ENCODE measurements at regions not wholly inside any gene's neighbourhood (a gene's known extent, or its start where the extent isn't known, plus 50 kb on each side); places are given as distances from the start of the nearest gene placed in this dataset.

DNA sequence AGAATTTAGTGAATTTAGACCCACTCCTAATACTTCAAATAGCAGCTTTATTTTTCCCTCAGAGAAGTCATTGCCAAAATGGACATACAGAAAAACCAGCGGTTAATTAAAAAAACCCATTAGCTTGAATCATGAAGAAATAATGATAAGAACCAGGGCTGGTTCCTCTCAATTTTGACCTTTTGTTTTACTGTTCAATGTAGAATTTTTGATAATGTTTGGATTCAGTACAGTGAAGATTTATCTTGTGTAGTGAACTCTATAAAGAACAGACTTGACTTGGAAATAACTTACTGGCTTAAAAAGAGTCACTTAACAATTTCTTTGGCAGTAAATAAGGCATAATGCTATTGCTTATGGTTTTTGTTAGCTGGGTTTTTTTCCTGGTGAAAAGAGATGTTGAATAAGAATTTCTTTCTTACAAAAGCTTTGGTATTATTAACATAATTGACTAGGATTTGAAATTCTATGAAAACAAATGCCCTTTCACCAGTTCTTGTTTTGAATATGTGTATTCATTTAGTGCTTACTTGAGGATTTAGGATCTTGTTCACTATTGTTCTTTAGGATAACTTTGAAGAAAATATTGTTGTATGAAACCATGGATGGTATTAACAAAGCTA lies 73.4 kb upstream of the ITPRID2 start:
- DNase-seq = no peak
- no peak for TF ChIP-seq CTCF (IDR thresholded peaks at IDR 0.05; ENCODE audit: low read depth, low read length)

GRCh38 chr2:181818840-181819239 lies 72.7 kb upstream of the ITPRID2 start:
- H3K36me3 ChIP-seq = no peaks in the 10 kb centered on the region
- no peaks in the 10 kb centered on the region for H3K27me3 ChIP-seq (ENCODE audit: insufficient read depth, low read depth, severe bottlenecking)
- DNase-seq = no peak
- no peak for TF ChIP-seq CTCF (IDR thresholded peaks at IDR 0.05; ENCODE audit: low read depth, low read length)
- no peak overlapping the region for H3K4me3 ChIP-seq (ENCODE audit: low read depth, low read length)
- no peaks in the 10 kb centered on the region for H3K9me3 ChIP-seq (ENCODE audit: severe bottlenecking)
- no peak overlapping the region for H3K27ac ChIP-seq

More for the DNA sequence above, 73.4 kb upstream of the ITPRID2 start:
- Histone ChIP-seq H3K4me3 (ENCODE audit: low read depth, low read length) (no peak overlapping the region), H3K9me3 (ENCODE audit: severe bottlenecking) (no peaks in the 10 kb centered on the region), H3K27ac (no peak overlapping the region), H3K36me3 (no peaks in the 10 kb centered on the region), H3K27me3 (ENCODE audit: insufficient read depth, low read depth, severe bottlenecking) (no peaks in the 10 kb centered on the region)

DNA sequence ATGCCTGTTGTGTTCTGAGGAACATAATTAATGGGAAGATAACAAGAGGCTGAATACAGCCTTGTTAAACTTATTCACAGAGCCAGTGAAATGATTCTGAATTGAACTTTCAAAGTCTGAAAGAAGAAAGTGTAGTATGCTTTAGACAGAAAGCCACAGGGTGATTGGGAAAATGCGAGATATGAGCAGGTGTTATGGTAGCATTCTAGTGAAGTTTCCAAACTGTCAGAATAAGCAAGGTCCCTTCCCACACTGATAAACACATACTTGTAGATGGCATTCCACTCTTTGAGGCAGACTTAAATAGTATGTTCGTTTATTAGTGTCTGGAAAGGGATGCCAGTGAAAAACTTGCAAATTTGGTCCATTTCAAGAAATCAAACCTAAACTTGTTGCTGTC lies 70.5 kb upstream of the ITPRID2 start:
- Histone ChIP-seq H3K27ac (no peak overlapping the region), H3K4me3 (ENCODE audit: low read depth, low read length) (no peak overlapping the region), H3K36me3 (no peaks in the 10 kb centered on the region), H3K27me3 (ENCODE audit: insufficient read depth, low read depth, severe bottlenecking) (no peaks in the 10 kb centered on the region), H3K9me3 (ENCODE audit: severe bottlenecking) (no peaks in the 10 kb centered on the region)
- TF ChIP-seq CTCF (IDR thresholded peaks at IDR 0.05; ENCODE audit: low read depth, low read length) = no peak
- DNase-seq = no peak

DNA sequence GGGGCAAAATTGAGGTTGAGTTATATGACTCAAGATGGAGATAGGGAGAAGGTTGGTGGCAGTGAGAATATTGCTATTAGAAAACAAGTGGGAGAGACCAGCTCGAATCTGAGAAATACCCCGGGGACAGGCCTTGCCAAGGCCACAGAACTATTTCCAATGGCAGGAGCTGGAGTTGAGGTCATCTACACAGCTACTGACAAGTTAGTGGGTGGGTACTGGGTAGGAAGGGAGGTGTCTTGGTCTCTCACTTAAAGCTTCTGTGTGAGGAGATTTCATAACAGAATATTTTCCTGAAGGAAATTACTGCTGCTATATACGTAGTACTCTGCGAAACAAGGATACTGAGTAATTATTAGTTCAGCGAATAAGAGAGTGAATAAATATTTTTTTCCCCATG lies 69.4 kb upstream of the ITPRID2 start:
- Histone ChIP-seq H3K27ac (no peak overlapping the region), H3K9me3 (ENCODE audit: severe bottlenecking) (no peaks in the 10 kb centered on the region), H3K4me3 (ENCODE audit: low read depth, low read length) (no peak overlapping the region), H3K36me3 (no peaks in the 10 kb centered on the region), H3K27me3 (ENCODE audit: insufficient read depth, low read depth, severe bottlenecking) (no peaks in the 10 kb centered on the region)
- no peak for TF ChIP-seq CTCF (IDR thresholded peaks at IDR 0.05; ENCODE audit: low read depth, low read length)
- DNase-seq = no peak

- no peaks in the 10 kb centered on the region for H3K27me3 ChIP-seq (ENCODE audit: insufficient read depth, low read depth, severe bottlenecking)
- H3K4me3 ChIP-seq (ENCODE audit: low read depth, low read length) = no peak overlapping the region
- H3K36me3 ChIP-seq = no peaks in the 10 kb centered on the region
- TF ChIP-seq CTCF (IDR thresholded peaks at IDR 0.05; ENCODE audit: low read depth, low read length) = no peak
- H3K9me3 ChIP-seq (ENCODE audit: severe bottlenecking) = no peaks in the 10 kb centered on the region
- no peak for DNase-seq
- no peak overlapping the region for H3K27ac ChIP-seq
Observed at GRCh38 chr2:181823405-181823804, 68.1 kb upstream of the ITPRID2 start.

- TF ChIP-seq CTCF (IDR thresholded peaks at IDR 0.05; ENCODE audit: low read depth, low read length) = no peak
- Histone ChIP-seq H3K4me3 (ENCODE audit: low read depth, low read length) (no peak overlapping the region), H3K27ac (no peak overlapping the region), H3K27me3 (ENCODE audit: insufficient read depth, low read depth, severe bottlenecking) (no peaks in the 10 kb centered on the region), H3K36me3 (no peaks in the 10 kb centered on the region), H3K9me3 (ENCODE audit: severe bottlenecking) (no peaks in the 10 kb centered on the region)
- no peak for DNase-seq
Observed at GRCh38 chr2:181828122-181828705, 63.3 kb upstream of the ITPRID2 start.
